ENCODE measurements at regions not wholly inside any gene's neighbourhood (a gene's known extent, or its start where the extent isn't known, plus 50 kb on each side); places are given as distances from the start of the nearest gene placed in this dataset.
"Not testable (repeated sequence)": the region's sequence is repeated elsewhere in the genome, so short reads cannot be mapped to it uniquely, and the experiment has no call there.

- no peaks in the 10 kb centered on the region for H3K4me1 ChIP-seq (ENCODE audit: control insufficient read depth, insufficient read depth, low read length)
- H3K27ac ChIP-seq (ENCODE audit: low read depth, low read length) = no peak overlapping the region
- no peaks in the 10 kb centered on the region for H3K36me3 ChIP-seq (ENCODE audit: control insufficient read depth, insufficient read depth, low read length)
- H3K9me3 ChIP-seq (ENCODE audit: control insufficient read depth, insufficient read depth, low read depth, low read length) = no peaks in the 10 kb centered on the region
- H3K4me3 ChIP-seq (ENCODE audit: low read depth, low read length) = no peak overlapping the region
- no peaks in the 10 kb centered on the region for H3K27me3 ChIP-seq (ENCODE audit: control insufficient read depth, insufficient read depth, low read length)
- H3K9ac ChIP-seq (ENCODE audit: low read length) = no peak overlapping the region
These were observed 348.5 kb downstream of the DNAH5 start for GRCh38 chr5:13595978-13596377.

GRCh38 chr5:13591621-13592020 lies 352.9 kb downstream of the DNAH5 start:
- no peaks in the 10 kb centered on the region for H3K27me3 ChIP-seq (ENCODE audit: control insufficient read depth, insufficient read depth, low read length)
- no peaks in the 10 kb centered on the region for H3K9me3 ChIP-seq (ENCODE audit: control insufficient read depth, insufficient read depth, low read depth, low read length)
- H3K4me1 ChIP-seq (ENCODE audit: control insufficient read depth, insufficient read depth, low read length) = no peaks in the 10 kb centered on the region
- H3K36me3 ChIP-seq (ENCODE audit: control insufficient read depth, insufficient read depth, low read length) = no peaks in the 10 kb centered on the region
- H3K4me3 ChIP-seq (ENCODE audit: low read depth, low read length) = no peak overlapping the region
- H3K27ac ChIP-seq (ENCODE audit: low read depth, low read length) = no peak overlapping the region
- H3K9ac ChIP-seq (ENCODE audit: low read length) = no peak overlapping the region

GRCh38 chr5:13585324-13585723 lies 359.2 kb downstream of the DNAH5 start:
- Histone ChIP-seq H3K9me3 (ENCODE audit: control insufficient read depth, insufficient read depth, low read depth, low read length) (no peaks in the 10 kb centered on the region), H3K27me3 (ENCODE audit: control insufficient read depth, insufficient read depth, low read length) (no peaks in the 10 kb centered on the region), H3K36me3 (ENCODE audit: control insufficient read depth, insufficient read depth, low read length) (no peaks in the 10 kb centered on the region), H3K4me1 (ENCODE audit: control insufficient read depth, insufficient read depth, low read length) (no peaks in the 10 kb centered on the region), H3K27ac (ENCODE audit: low read depth, low read length) (no peak overlapping the region), H3K4me3 (ENCODE audit: low read depth, low read length) (no peak overlapping the region), H3K9ac (ENCODE audit: low read length) (no peak overlapping the region)

GRCh38 chr5:13581914-13582313 lies 362.6 kb downstream of the DNAH5 start:
- Histone ChIP-seq H3K9ac (ENCODE audit: low read length) (no peak overlapping the region), H3K9me3 (ENCODE audit: control insufficient read depth, insufficient read depth, low read depth, low read length) (no peaks in the 10 kb centered on the region), H3K27ac (ENCODE audit: low read depth, low read length) (no peak overlapping the region), H3K4me1 (ENCODE audit: control insufficient read depth, insufficient read depth, low read length) (no peaks in the 10 kb centered on the region), H3K4me3 (ENCODE audit: low read depth, low read length) (no peak overlapping the region), H3K27me3 (ENCODE audit: control insufficient read depth, insufficient read depth, low read length) (no peaks in the 10 kb centered on the region), H3K36me3 (ENCODE audit: control insufficient read depth, insufficient read depth, low read length) (no peaks in the 10 kb centered on the region)

- H3K36me3 ChIP-seq (ENCODE audit: control insufficient read depth, insufficient read depth, low read length) = no peaks in the 10 kb centered on the region
- no peaks in the 10 kb centered on the region for H3K27me3 ChIP-seq (ENCODE audit: control insufficient read depth, insufficient read depth, low read length)
- no peak overlapping the region for H3K9ac ChIP-seq (ENCODE audit: low read length)
- H3K9me3 ChIP-seq (ENCODE audit: control insufficient read depth, insufficient read depth, low read depth, low read length) = no peaks in the 10 kb centered on the region
- no peak overlapping the region for H3K27ac ChIP-seq (ENCODE audit: low read depth, low read length)
- H3K4me1 ChIP-seq (ENCODE audit: control insufficient read depth, insufficient read depth, low read length) = no peaks in the 10 kb centered on the region
- no peak overlapping the region for H3K4me3 ChIP-seq (ENCODE audit: low read depth, low read length)
These were observed 363.4 kb downstream of the DNAH5 start for GRCh38 chr5:13581132-13581531.

GRCh38 chr5:13580058-13580457 lies 364.4 kb downstream of the DNAH5 start:
- Histone ChIP-seq H3K4me1 (ENCODE audit: control insufficient read depth, insufficient read depth, low read length) (no peaks in the 10 kb centered on the region), H3K9me3 (ENCODE audit: control insufficient read depth, insufficient read depth, low read depth, low read length) (no peaks in the 10 kb centered on the region), H3K27me3 (ENCODE audit: control insufficient read depth, insufficient read depth, low read length) (no peaks in the 10 kb centered on the region), H3K9ac (ENCODE audit: low read length) (no peak overlapping the region), H3K27ac (ENCODE audit: low read depth, low read length) (no peak overlapping the region), H3K4me3 (ENCODE audit: low read depth, low read length) (no peak overlapping the region), H3K36me3 (ENCODE audit: control insufficient read depth, insufficient read depth, low read length) (no peaks in the 10 kb centered on the region)

GRCh38 chr5:13579091-13579490 lies 365.4 kb downstream of the DNAH5 start:
- not testable (repeated sequence) for H3K36me3 ChIP-seq (ENCODE audit: control insufficient read depth, insufficient read depth, low read length); H3K9ac ChIP-seq (ENCODE audit: low read length); H3K27ac ChIP-seq (ENCODE audit: low read depth, low read length); H3K4me3 ChIP-seq (ENCODE audit: low read depth, low read length); H3K9me3 ChIP-seq (ENCODE audit: control insufficient read depth, insufficient read depth, low read depth, low read length); H3K4me1 ChIP-seq (ENCODE audit: control insufficient read depth, insufficient read depth, low read length); H3K27me3 ChIP-seq (ENCODE audit: control insufficient read depth, insufficient read depth, low read length)

GRCh38 chr5:13578311-13579039 lies 366.0 kb downstream of the DNAH5 start:
- H3K27me3 ChIP-seq (ENCODE audit: control insufficient read depth, insufficient read depth, low read length); H3K4me3 ChIP-seq (ENCODE audit: low read depth, low read length); H3K4me1 ChIP-seq (ENCODE audit: control insufficient read depth, insufficient read depth, low read length); H3K27ac ChIP-seq (ENCODE audit: low read depth, low read length); H3K36me3 ChIP-seq (ENCODE audit: control insufficient read depth, insufficient read depth, low read length); H3K9ac ChIP-seq (ENCODE audit: low read length); H3K9me3 ChIP-seq (ENCODE audit: control insufficient read depth, insufficient read depth, low read depth, low read length): not testable (repeated sequence)

GRCh38 chr5:13574574-13574973 lies 369.9 kb downstream of the DNAH5 start:
- H3K4me3 ChIP-seq (ENCODE audit: low read depth, low read length) = no peak overlapping the region
- no peak overlapping the region for H3K9ac ChIP-seq (ENCODE audit: low read length)
- no peaks in the 10 kb centered on the region for H3K27me3 ChIP-seq (ENCODE audit: control insufficient read depth, insufficient read depth, low read length)

GRCh38 chr5:13572163-13572562 lies 372.3 kb downstream of the DNAH5 start:
- Histone ChIP-seq H3K9ac (ENCODE audit: low read length) (no peak overlapping the region), H3K27me3 (ENCODE audit: control insufficient read depth, insufficient read depth, low read length) (no peaks in the 10 kb centered on the region), H3K9me3 (ENCODE audit: control insufficient read depth, insufficient read depth, low read depth, low read length) (no peaks in the 10 kb centered on the region), H3K36me3 (ENCODE audit: control insufficient read depth, insufficient read depth, low read length) (no peaks in the 10 kb centered on the region), H3K27ac (ENCODE audit: low read depth, low read length) (no peak overlapping the region), H3K4me3 (ENCODE audit: low read depth, low read length) (no peak overlapping the region), H3K4me1 (ENCODE audit: control insufficient read depth, insufficient read depth, low read length) (no peaks in the 10 kb centered on the region)

More at GRCh38 chr5:13574574-13574973, 369.9 kb downstream of the DNAH5 start:
- no peaks in the 10 kb centered on the region for H3K4me1 ChIP-seq (ENCODE audit: control insufficient read depth, insufficient read depth, low read length)
- H3K27ac ChIP-seq (ENCODE audit: low read depth, low read length) = no peak overlapping the region
- H3K36me3 ChIP-seq (ENCODE audit: control insufficient read depth, insufficient read depth, low read length) = no peaks in the 10 kb centered on the region
- no peaks in the 10 kb centered on the region for H3K9me3 ChIP-seq (ENCODE audit: control insufficient read depth, insufficient read depth, low read depth, low read length)

- no peaks in the 10 kb centered on the region for H3K27me3 ChIP-seq (ENCODE audit: control insufficient read depth, insufficient read depth, low read length)
- H3K36me3 ChIP-seq (ENCODE audit: control insufficient read depth, insufficient read depth, low read length) = no peaks in the 10 kb centered on the region
- H3K4me1 ChIP-seq (ENCODE audit: control insufficient read depth, insufficient read depth, low read length) = no peaks in the 10 kb centered on the region
- no peak overlapping the region for H3K27ac ChIP-seq (ENCODE audit: low read depth, low read length)
- H3K9ac ChIP-seq (ENCODE audit: low read length) = no peak overlapping the region
- H3K9me3 ChIP-seq (ENCODE audit: control insufficient read depth, insufficient read depth, low read depth, low read length) = 0 out of 2 replicates have a peak, but pooled peaks cover 3% of the 10 kb centered on the region
- no peak overlapping the region for H3K4me3 ChIP-seq (ENCODE audit: low read depth, low read length)
These were observed 375.3 kb downstream of the DNAH5 start for GRCh38 chr5:13569090-13569715.

Measured in HUES6 (cell line).